GM18507 (cell line): ENCODE measurements at regions not wholly inside any gene's neighbourhood (a gene's known extent, or its start where the extent isn't known, plus 50 kb on each side); places are given as distances from the start of the nearest gene placed in this dataset.
A peak's percentile ranks its signal among the peaks of the same experiment; 100 is the strongest.

ENCODE experiments used
- DNase-seq: peaks from one replicate; pipeline ENCODE4 v3.0.0; 2011; ENCODE audit warnings: low read depth; ENCODE audit not compliant: insufficient read length; ENCODE audit errors: extremely low spot score
- FAIRE-seq: peaks from 2 replicates; lab custom pipeline; 2011; peaks lifted over from hg19 to GRCh38; lab: Jason Lieb, UNC

DNA sequence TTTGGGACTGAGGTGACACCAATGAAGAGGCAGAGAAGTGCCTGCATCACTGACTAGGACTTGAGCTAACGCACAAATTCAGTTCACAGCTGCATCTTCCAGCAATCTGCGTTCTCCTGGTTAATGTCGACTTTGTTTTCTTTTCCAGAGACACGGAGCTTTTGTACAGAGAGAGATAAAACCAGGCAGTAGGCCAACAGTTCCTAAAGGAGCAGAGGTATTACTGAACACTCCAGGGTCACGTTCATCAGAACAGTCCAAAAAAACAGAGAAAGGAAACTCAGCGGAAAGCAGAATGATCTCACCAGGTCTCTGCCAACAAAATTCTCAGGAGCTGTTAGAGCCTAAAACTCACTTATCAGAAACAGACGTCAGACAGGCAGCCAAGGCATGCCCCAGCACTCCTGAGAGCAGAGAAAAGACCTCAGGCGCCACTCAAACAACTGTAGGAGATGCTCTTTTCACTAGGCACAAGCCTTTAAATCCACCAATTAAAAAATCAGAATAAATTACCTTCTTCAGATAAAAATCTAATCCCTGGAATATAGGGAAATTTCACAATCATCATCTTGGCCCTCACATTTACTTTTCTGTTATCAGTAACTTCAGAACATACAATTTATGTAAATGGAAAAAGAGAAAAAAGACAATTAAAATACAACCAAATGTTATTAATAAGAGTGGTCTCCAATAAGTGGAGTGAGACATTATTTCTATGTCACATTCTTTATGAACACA is 95.9 kb upstream of the SPTBN1 start:
- FAIRE-seq (no peak), DNase-seq (no peak)

- FAIRE-seq = no peak
Observed at GRCh38 chr2:54364409-54364808, 91.7 kb upstream of the SPTBN1 start.

GRCh38 chr2:54365661-54366060 is 90.5 kb upstream of the SPTBN1 start:
- FAIRE-seq (no peak), DNase-seq (no peak)

More at GRCh38 chr2:54364409-54364808, 91.7 kb upstream of the SPTBN1 start:
- no peak for DNase-seq

DNA sequence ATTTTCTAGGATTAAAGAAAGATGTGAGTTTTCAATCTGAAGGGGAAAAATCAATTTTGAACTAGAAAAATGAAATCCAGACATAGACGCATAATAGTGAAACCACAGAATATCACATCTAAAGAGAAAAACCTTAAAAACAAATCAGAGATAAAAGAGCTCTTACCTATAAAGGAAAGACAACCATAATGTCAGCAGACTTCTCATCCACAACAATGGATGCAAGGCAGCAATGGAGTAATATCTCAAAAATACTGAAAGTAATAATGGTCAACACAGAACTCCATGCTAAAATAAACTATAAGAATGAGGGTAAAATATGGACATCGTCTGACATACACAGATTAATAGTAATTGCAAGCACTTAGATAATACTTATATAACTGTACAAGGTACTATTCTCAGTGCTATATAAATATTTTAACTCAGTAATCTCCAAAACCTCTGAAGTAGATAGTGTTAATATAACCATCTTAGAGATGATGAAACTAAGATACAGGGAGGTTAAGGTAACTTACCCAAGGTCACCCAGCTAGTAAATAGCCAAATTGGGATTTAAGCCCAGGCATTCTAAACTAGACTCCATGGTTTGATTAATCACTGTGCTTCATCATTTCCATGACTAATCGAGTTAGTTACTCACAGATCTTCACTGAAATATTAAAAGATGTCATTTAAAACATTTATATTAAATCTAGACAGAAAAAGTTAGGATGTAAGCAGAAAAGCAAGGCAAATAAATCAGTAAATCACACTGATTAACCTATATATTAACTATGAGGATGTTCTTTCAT is 89.4 kb upstream of the SPTBN1 start:
- FAIRE-seq = peak; percentile 61

GRCh38 chr2:54370405-54371104 is 85.6 kb upstream of the SPTBN1 start:
- FAIRE-seq (no peak), DNase-seq (no peak)

More for the DNA sequence above, 89.4 kb upstream of the SPTBN1 start:
- no peak for DNase-seq

DNA sequence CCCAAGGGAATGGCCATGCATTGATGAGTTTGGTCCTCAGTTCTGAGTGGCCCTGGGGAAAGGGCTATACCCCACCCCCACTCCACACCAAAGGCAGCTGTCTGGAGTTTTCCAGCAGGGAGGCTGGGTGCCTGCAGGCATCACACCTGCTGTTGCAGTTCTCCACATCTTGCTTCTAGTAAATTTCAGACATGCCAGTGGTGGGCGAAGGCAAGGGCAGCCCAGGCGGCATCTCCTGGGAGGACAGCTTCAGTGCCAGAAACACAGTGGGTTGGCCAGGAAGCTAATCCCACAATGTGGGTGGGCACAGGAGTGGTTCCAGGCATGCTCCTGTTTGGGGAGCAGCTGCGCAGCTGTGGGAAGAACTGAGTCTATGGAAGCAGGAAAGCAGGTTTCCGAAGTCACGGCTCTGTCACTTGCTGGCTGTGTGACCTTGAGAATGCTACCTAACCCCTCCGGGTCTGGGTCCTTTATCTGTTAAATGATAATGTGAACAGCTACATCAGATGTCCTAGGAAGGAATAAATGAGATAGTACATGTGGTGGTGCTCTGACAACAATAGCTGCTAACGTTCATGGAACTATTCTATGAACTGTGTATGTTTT is 84.6 kb upstream of the SPTBN1 start:
- FAIRE-seq (no peak), DNase-seq (no peak)

DNA sequence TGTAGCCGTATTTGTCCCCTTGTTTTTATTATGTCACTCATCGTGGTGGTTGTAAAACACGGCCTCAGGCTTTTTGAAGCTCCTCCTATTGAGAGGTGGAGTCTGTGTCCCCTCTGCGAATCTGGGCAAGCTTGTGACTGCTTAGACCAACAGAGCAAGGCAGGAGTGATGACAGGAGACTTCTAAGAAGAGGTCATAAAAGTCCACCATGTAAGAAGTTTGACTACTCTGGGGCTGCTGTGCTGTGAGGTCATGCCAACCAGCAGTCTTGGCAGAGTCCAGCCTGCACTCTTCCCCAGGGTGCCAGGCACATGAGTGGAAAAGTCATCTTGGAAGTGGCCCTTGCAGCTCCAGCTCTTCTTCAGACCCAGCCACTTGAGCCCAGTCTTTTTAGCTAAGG is 83.8 kb upstream of the SPTBN1 start:
- FAIRE-seq (no peak), DNase-seq (no peak)

- DNase-seq = no peak
- FAIRE-seq = no peak
Observed at GRCh38 chr2:54373855-54374254, 82.3 kb upstream of the SPTBN1 start.

DNA sequence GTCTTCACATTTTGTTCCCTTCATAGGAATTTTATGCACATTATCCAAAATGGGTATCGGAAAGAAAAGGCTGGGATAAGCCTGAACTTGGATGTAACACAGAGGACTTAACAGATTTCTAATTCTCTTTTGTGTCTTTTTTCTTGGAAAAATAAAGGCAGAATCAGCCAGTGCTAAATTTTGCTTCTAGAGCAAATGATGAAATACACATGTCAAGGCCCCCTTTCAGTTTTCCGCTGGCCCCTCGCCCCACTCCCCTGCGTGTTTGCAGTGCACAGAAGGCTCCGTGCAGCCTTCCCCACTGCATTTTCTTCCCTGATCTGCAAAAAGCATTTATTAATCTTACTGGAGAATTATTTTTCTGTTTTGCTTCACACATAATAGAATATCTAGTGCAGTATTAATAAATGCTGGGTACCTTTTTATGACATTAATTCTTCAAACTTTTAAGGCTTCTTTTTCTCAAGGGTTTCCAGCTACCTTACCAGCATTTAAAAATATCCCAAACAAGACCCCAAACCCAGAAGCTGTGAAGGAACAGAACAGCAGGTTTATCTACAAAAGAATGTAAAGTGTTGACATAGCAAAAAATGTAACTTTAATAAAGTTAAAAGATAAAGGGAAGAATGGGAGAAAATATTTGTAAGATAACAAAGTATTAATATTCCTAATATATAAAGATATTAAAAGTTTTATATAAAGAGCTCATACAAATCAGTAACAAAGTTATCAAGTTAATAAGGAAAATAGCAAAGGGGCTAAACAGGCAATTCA is 81.3 kb upstream of the SPTBN1 start:
- DNase-seq (no peak), FAIRE-seq (no peak)

DNA sequence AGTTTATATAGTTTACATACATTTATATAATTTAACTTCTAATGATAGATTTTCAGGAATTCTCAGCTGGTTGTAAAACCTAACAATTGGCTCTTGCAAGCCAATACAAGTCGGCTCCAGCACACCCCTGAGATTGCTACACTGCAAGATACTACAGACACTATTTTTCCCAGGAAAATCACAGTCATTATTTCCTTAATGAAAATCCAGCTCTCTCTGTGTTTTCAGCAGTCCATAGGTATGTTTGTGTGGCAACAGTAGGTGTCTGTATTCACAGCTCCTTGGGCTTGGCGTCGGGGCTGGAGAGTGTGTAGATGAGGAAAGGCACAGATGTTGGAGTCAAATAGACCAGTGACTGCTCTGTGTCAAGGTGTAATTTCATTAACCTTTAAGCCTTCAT is 78.7 kb upstream of the SPTBN1 start:
- FAIRE-seq (no peak), DNase-seq (no peak)

GRCh38 chr2:54377901-54378493 is 78.1 kb upstream of the SPTBN1 start:
- no peak for DNase-seq
- FAIRE-seq = no peak

DNA sequence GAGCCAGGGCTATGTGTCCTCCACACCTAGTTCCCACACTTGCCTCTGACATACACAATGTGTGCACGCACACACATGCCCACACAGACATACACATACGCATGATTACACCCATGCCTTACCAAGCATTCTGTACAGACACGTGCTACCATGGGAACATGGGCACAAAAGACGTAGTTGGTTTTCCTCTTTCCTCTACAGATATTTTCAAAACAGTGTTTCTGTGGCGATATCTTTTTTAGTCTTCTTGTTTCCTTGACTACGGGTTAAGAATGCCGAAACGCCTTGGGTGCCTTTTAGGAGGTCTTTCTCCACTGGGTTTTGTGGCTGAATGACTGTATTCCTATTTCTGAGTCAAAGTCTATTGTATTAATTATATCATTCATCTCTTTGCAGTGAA is 75.5 kb upstream of the SPTBN1 start:
- DNase-seq (no peak), FAIRE-seq (no peak)

DNA sequence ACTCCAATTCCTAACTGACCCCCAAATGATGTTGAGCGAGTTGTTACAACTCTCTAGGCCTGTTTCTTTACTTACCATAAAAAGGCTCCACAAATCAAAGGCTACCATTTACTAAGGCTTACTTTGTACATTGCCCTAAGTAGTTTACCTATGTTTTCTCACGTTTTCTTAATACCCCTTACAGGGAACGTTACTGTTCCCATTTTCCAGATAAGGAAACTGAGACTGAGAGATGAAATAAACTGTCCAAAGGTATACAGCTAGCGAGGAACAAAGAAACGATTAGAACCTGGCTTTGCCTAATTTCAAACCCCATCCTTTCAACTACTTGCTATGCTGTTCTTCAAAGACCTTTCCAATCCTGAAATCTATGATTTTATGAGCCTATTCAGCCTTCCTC is 74.8 kb upstream of the SPTBN1 start:
- no peak for DNase-seq

GRCh38 chr2:54382601-54383000 is 73.5 kb upstream of the SPTBN1 start:
- DNase-seq = no peak
- FAIRE-seq = no peak

More for the DNA sequence above, 74.8 kb upstream of the SPTBN1 start:
- FAIRE-seq = peak; percentile 35

- FAIRE-seq (no peak), DNase-seq (no peak)
Observed at GRCh38 chr2:54384301-54385203, 71.6 kb upstream of the SPTBN1 start.

DNA sequence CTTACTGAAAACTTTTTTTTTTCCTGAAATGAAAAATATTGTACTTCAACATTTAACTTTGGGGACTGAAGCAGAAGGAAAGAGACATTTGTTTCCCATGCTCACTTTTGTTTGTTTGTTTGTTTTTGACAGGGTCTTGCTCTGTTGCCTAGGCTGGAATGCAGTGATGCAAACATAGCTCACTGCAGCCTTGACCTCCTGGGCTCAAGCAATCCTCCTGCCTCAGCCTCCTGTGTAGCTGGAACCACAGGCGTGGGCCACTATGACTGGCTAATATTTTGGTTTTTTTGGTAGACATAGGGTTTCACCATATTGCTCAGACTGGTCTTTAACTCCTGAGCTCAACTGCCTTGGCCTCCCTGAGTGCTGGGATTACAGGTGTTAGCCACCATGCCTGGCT is 70.9 kb upstream of the SPTBN1 start:
- DNase-seq (no peak), FAIRE-seq (no peak)

- DNase-seq = no peak
- peak; percentile 35 for FAIRE-seq
Observed at GRCh38 chr2:54386585-54386984, 69.5 kb upstream of the SPTBN1 start.
